ENCODE measurements at regions not wholly inside any gene's neighbourhood (a gene's known extent, or its start where the extent isn't known, plus 50 kb on each side); places are given as distances from the start of the nearest gene placed in this dataset.

DNA sequence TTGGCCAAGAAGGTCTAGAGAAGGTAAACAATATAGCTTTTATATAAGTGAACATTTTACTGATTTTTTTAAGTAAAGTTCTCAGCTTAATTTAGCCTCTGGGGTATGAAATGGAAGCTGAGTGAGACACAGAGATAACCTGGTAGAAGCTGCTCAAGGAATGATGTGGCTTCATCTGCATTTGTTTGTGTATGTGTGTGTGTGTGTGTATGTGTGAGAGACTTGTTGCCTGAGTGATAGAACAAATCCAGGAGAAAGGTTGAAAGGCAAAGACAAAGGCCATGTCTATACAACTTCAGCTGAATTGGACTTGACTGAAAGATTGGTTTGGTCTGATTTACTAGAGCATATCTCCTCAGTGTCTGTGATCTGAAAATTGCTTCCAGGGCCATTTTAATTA is 63.6 kb downstream of the PCDH7 start:
- no peak for DNase-seq

DNA sequence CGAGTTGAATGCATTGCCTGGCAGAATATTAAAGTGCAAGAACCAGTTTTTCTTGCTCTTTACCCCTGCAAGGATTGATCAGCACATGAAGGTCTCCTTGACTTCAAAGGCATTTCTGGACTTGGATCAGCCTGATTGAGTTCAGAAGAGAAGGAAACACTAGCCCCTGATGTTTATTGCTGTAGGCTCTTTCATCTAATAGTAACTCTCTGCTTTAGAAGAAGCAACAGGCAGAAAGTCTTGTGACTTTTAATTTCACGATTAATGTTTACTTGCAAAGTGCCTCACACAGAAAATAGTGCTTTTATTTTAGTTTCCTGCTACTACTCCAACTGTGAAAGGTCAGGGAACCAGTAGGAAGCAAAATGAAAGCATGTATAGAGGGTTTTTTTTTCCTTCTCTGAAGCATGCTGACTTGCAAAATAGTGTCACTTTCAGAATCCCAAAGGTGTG is 69.1 kb downstream of the PCDH7 start:
- DNase-seq, result no peak

DNA sequence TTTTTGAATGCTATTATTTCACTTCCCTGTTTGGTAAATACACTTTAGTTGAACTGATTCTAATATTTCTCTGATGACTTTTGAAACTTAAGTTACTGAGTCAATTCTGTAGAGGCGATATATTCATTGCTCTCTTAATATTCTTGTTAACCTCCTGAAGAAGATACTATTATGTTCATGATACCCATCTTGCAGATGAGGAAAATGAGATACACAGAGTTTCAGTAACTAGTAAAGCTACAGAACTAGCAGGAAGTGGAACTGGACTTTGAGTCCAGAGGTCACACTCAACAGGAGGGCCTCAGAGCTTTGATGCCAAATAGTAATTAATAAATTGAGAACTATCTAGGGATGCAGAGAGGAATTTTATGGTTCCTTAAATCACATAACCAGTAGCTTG is 70.0 kb downstream of the PCDH7 start:
- DNase-seq, result no peak

DNA sequence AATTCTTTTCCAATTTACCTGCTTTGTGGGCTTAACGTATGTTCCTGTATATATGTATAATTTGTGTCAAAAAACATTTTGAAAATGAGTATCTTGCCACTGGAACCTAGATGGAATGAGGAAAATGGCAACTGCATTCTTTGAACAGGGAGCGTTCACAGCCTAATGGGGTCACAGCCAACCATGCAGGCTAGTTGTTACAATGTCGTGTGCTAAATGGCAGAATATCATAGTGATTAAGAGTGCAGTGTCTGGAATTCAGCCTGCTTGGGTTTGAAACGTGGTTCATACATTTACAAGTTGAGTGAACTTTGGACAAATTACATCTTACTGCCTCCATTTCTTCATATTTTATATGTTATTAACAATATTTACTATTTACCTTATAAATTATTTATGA is 70.8 kb downstream of the PCDH7 start:
- no peak for DNase-seq

DNA sequence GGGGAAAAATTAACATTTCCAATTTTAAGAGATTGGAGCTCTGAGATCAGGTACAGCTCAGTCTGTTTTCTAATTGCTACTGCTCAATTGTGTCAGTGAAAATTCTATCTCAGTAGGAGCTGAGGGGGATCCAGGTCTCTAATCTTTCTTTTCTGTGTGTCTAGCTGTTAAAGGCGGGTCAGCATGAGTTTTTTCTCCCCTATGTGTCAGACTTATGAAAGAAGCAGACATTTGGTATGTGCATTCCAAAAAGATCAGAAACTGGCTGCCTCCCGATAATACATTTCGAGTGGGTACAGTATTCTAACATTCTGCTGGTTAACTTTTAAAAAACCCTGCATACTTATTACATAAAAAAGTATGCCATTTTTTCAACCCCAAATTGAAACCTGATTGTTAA is 72.4 kb downstream of the PCDH7 start:
- DNase-seq, result no peak

DNA sequence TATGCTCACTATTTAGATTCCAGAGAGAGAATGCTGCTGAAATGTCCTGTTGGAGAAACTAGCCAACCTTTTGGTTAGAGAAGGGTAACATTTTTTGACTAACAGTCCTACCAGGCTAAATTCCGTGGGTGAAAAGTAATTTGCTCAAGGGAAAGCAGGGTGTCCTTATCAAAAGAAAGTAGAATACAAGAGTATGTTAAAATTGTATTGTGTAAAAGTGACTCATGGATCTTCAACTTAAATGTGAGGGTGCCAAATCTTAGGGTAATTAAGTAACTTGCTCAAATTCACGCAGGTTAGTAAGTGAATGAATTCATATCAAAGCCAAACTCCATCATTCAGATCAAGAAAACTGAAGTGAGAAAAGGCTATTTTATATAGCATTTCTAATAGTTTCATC is 81.7 kb downstream of the PCDH7 start:
- no peak for DNase-seq

DNA sequence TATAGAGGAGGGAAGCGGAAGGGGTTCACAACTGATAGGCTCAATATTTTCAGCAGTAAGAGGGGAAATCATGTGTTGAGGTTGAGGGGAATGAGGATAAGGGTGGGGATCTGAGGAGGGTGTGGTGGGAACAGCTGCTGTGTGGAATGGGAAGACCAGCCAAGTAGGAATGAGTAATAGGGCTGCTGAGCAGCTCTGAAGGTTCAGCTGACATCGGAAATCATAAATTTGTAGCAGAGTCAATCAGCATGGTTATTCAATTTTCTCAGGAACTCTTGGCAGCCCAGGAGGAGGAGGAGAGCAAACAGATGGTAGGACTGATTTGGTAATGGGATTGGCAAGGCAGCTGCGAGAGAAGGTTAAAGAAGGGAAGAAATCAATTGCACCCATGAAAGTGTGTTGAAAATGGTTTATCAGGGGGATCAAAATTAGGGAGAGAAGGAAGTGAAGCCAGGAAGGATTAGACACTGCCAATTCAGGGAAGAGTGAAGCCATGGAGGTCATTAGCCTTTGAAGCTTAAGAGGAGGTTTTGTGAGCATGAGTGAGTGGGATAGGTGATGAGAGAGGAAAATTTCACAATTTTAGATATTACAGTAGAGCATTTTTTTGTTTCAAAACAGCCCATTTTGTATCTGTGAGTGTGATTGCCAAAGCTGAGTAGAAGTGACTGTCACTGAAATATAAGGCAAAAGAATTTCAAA is 82.6 kb downstream of the PCDH7 start:
- no peak for DNase-seq

DNA sequence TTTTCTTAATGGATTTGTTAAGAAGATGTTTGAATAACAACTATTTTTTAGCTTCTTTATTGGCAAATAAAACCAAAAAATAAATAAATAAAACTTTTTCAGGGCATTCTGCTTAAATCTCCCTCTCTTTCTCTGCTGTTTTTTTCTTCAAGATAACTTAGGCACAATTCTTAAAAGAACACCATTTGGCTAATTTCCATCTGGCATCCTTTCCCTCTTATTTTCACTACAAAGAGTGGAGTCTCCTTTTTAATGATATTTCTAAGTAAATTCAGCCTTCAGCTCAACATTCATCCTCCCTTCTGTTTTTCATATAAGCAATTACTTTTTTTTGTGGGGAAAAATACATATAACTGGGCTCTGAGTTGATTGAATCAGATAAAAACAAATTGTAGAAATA is 88.1 kb downstream of the PCDH7 start:
- DNase-seq, result no peak

DNA sequence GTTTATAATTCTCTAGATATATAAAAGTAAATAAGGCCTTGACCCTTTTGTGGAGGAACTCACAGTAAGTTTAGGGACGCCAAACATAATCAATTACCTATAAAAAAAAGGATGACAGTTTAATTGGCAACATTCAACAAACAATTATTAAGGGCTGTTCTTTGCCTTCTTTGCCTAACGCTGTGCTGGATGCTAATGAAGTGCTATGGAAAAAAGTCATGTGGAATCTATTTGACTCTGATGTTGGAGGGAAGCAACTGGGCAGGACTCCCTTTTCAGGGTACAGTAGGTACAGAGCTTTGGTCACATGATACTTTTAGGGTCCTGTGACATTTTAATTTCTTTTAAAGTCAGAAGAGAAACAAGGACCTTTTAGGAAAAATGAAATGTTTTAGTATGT is 91.1 kb downstream of the PCDH7 start:
- DNase-seq, result no peak

DNA sequence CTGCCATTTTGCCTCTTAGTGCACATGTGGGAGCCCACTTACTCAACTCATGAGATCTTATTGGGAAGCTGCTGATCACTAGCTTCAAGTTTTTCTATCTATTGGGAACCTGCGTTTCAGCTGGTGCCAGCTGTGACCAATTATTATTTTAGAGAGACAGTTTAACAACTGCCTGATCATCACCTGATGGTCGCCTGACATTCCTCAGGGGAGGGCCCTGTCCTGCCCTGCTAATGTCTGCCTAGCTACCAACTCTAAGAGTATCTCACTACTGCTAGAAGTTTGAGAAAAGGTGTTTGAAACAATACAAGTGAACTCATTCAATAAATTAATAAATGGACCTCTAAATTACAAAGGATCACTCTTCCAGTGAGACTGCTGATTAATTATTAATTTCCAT is 95.5 kb downstream of the PCDH7 start:
- DNase-seq, result no peak

DNA sequence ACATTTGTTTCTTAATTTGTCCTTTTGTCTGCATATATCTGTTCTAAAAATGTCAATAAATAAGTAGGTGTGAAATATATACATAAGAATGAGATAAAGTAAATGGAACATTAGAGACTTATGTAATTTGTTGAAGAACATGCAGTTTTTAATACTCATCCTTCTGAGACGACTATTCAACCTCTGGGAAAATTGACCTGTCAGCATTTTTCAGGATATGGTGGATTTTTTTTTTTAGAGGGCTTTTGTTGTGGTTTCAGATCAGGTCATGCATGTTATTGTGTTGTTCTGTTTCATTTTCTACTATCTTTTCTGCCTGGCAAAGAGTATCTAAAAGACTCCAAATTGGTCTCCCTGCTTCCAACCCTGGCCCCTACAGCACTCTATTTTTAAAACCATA is 97.3 kb downstream of the PCDH7 start:
- no peak for DNase-seq

DNA sequence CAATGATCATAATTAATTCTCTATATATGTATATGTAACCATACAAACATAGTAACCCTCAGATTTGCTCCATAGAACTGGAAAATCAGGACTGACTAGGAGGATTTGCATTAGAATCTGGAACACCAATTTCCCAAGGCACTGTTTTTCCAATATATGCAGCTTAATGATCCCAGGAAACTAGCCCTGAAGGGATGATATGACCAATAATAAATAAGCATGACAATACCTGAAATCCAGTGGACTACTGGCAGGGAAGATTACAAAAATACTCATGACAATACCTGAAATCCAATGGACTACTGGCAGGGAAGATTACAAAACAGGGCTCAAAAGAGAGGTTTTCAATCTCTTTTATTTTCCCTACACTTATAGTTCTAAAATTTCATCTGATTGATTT is 98.4 kb downstream of the PCDH7 start:
- no peak for DNase-seq

DNA sequence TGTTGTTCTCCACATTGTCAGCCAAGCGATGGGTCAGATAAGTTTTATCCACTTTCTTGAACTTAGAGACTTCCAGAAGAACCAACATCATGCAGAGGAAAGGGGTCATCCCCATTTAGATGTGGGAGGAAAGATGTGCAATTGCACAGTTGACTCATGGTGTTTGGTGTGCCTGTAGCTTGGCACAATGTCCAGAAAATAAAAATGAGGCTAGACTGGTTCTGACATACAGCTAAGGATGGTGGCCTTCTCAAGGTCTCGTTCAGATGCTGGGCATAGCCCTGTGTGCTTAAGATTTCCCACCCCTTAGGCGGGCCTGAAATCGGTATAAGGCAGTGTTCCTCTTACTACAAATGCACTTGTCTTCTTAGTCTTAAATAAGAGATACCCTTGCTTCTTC is 101.1 kb downstream of the PCDH7 start:
- no peak for DNase-seq

DNA sequence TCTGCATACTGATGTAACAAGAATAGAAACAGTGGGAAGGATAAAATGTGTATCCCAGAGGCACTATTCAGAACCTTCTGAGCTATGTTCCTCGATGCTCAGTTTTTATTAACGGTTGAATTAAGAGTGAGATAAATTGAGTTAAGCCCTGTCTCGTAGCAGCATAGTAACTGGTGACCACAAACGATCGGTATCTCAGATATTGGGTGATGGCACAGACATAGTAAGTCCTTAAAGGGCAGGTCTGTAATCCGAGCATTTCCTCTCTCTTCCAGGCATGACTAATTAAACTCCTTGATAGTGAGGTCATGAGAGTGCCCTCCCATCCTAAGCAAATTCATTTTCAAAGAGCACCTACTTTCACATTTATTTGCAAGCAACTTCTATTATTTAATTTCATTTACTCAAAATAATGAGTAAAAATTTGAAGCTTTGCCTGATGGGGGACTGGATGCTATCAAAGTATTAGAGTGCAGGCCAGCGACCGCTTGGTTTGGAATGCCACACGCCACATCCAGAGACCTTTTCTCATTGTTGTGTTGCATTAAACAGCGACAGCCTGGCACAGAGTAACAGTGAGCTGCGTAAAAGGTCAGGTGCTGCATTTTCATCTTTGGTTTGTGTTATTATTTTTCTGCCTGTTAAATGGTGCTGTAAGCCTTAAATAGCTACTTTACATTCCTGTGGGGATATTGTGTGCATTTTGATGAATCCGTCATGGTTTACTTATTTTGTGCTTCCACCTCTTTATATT is 101.9 kb downstream of the PCDH7 start:
- no peak for DNase-seq

DNA sequence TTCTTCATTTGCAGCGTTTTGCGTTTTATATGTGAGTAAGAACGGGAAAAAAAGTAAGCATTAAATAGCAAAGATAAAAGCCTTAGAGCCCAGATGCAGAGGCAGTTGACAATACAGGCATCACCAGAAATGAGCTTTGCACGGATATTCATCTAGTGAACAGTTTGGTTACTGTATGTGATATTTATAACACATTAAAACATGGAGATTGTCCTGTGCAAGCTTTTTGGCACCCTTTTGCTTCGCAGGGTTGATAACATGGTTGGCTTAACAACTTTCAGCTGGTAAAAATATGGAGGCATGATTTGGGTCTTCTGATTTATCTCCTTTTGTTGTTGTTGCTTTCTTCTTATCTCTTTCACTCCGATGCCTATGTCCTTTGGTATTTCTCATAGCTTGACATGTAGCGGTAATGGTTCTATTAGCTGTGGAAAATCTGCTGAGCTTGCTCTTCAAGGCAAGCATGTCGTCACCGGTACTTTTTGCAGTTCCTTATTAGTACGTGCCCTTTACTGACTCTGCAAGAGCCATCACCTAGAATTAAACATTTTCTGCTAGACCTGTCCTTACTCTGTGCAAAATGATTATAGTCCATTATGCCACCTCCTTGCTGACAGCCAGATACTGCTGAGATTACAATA is 102.9 kb downstream of the PCDH7 start:
- DNase-seq, result no peak

DNA sequence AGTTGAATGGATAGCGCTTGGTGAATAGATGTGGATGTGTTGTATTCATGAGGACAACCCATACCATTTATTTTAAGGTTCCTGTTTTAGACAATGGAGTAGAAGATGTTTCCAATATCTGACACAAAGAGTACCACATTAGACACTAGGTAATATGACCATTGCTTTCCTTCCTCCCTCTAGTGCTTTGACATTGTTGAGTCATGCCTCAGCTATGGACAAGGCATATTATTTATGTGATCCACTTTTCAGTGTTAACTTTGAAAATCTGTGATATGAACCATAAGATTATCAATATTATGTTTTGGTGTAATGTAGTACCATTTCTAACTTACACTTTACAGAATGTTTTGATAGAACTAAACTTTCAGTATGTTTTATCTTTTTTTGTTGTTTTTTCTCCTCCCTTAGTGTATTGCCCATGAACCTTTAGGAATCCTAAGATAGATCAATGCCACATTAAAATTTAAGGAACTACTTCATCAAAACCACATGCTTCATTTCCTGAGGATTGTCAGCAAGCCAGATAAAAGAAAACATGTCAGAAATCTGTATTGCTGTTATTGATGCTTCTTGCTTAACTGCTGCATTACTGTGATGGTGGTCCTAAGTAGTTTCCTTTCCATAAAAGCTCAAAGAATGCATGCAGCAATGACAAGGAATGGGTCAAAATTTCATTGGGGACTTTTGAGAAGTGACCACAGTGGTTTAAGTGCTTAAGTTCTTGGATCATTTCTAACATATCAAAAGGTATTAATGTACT is 105.0 kb downstream of the PCDH7 start:
- DNase-seq, result no peak

DNA sequence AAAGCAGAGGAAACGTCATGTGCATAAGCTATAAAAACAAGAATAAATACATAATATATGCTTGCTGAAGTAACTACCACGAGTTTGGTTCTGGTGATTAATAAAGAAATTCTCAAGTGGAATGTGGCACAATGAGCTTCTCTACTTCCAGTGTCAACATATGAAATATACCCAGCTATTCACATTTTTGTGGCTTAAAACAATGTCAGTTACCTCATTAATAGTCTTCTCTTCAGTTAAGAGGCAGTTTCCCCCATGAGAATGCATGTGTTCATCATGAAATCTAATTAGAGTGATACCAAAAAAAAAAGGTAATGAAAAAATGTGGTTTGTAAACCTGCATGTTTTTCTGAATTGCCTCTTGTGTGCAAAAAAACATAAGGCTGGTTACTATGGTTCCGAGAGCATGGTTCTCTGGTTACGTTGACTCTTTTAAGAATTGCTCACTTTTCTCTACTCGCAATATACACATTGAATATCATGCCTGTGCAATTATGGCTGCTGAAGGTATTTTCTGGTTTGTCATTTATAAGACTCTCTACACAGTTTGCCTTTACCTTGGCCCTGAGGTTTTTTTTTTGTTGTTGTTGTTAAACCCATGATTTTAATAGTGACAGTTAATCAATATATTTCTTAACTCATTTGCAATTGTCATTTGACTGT is 108.2 kb downstream of the PCDH7 start:
- no peak for DNase-seq

DNA sequence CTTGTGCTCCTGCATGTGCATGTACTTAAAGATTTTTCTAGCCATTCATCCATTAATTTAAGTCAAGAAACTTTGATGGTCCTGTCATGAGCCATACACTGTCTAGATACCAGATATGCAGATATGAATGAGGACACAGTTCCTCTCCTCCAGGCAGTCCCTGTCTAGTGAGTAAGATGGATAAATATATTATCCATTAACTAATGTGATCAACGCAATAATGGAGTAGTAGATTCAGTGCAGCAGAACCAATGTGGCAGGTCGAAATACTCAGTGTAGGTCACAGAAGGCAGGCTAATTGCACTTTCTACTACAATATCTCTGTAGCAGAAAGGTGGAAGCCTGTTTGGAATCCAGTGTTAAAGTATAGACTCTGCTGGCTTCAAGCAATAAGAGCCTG is 112.5 kb downstream of the PCDH7 start:
- DNase-seq, result no peak

DNA sequence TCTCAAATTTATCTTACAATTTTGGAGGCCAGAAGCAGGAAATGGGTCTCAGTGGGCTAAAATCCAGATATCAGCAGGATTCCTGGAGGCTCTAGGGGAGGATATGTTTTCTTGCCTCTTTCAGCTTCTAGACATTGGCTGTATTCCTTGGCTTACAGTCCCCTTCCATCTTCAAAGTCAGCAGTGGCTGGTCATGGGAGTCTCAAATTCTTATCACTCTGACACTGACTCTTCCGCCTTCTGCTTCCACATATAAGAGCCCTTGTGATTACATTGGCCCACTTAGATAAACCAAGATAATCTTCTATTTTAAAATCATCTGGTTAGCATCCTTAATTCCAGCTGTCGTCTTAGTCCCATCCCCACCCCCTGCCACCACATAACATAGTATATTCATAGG is 113.0 kb downstream of the PCDH7 start:
- DNase-seq, result no peak

DNA sequence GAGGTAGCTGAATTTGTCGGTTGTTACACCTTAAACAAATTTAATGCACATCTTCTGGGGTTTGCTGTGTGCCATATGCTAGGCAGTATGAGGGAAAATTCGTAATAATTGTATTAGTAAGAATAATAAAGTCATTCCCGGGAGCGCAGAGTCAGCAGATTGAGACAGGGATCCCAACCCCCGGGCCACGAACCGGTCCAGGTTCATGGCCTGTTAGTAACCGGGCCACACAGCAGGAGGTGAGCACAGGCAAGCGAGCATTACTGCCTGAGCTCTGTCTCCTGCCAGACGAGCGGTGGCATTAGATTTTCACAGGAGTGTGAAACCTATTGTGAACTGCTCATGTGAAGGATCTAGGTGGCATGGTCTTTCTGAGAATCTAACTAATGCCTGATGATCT is 114.9 kb downstream of the PCDH7 start:
- DNase-seq, result no peak

DNA sequence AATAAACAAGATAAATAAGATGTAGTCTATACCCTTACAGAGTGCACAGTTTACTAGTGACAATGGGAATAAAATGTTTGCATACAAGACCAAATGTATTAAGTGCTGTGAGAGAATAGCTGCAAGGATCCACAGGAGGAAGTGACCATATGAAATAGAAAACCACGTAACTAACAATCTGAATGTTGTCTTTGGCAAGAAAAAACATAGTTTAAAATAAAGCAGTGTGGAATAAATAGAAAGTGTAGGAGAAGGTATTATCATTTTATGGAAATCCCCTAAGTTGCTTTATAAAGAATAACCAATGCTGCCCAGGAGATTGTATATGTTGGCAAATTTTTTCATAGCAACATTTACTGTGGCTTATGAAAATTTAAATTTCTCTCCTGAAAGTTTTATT is 116.1 kb downstream of the PCDH7 start:
- no peak for DNase-seq

DNA sequence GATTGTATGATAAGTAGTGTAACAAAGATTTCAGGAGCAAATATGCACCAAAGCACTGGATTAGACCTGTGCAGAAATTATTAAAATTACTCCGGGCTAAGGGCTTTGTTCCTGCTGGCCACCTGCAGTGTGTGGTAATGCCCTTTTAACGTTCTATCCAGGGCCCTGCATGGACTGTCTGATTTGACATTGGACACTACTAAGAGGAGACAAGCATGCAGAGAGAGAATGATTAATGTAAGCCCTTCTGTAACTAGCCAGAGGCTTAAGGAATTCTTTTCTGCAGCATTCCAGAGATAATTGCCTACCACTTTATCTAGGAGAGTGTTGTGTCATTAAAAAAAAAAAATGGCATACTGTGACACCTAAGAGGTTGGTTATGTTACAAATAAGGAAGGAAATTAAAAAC is 117.0 kb downstream of the PCDH7 start:
- DNase-seq, result no peak

DNA sequence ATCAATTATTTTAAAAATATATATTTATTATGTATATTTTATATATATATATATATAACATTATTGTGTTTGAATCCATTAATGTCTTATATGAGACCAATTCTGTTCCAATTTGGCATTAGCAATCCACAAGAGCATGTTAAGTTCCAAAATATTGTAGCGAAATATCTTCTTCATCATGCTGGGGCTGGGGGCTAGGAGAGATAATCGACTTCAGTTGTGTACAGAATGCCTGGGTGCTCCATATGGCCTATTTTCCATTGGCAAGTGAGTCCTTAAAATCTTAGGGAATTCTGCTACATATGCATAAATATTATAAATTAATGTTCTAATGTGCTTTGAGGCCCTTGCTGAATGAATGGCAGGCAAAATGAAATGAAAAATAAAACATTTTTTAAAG is 117.7 kb downstream of the PCDH7 start:
- DNase-seq, result no peak

All from activated CD4-positive, alpha-beta T cell treated with anti-CD3 and anti-CD28 coated beads, Interleukin-10, Interleukin-2, amounts not matched to agents 100 ng/mL and 50 ng/mL, durations not matched to agents 16 hours and 8 hours (primary cell).